ENCODE measurements at regions not wholly inside any gene's neighbourhood (a gene's known extent, or its start where the extent isn't known, plus 50 kb on each side); places are given as distances from the start of the nearest gene placed in this dataset.

GRCh38 chr3:135453326-135453725 lies 512.2 kb upstream of the PPP2R3A start:
- H3K9me3 Mint-ChIP-seq = no peaks in the 10 kb centered on the region
- no peaks in the 10 kb centered on the region for H3K36me3 Mint-ChIP-seq (ENCODE audit: low read depth)
- no peaks in the 10 kb centered on the region for H3K4me1 Mint-ChIP-seq (ENCODE audit: low read depth)
- no peaks in the 10 kb centered on the region for H3K27me3 Mint-ChIP-seq (ENCODE audit: low read depth)
- no peak overlapping the region for H3K4me3 Mint-ChIP-seq
- intact Hi-C loops (cut with micrococcal nuclease) = no loop called here
- H3K27ac Mint-ChIP-seq = no peak overlapping the region
- CTCF ChIA-PET = no interaction called here
- no peak for DNase-seq

- Mint-ChIP-seq H3K36me3 (ENCODE audit: low read depth) (no peaks in the 10 kb centered on the region), H3K4me3 (no peak overlapping the region), H3K9me3 (no peaks in the 10 kb centered on the region), H3K27me3 (ENCODE audit: low read depth) (no peaks in the 10 kb centered on the region), H3K4me1 (ENCODE audit: low read depth) (no peaks in the 10 kb centered on the region), H3K27ac (no peak overlapping the region)
- DNase-seq = no peak
- CTCF ChIA-PET = no interaction called here
- intact Hi-C loops (cut with micrococcal nuclease) = no loop called here
Measured at GRCh38 chr3:135454890-135455289, 510.6 kb upstream of the PPP2R3A start.

- CTCF ChIA-PET = no interaction called here
- Mint-ChIP-seq H3K9me3 (no peaks in the 10 kb centered on the region), H3K27ac (no peak overlapping the region), H3K36me3 (ENCODE audit: low read depth) (no peaks in the 10 kb centered on the region), H3K4me1 (ENCODE audit: low read depth) (no peaks in the 10 kb centered on the region), H3K27me3 (ENCODE audit: low read depth) (no peaks in the 10 kb centered on the region), H3K4me3 (no peak overlapping the region)
- intact Hi-C loops (cut with micrococcal nuclease) = no loop called here
- DNase-seq = no peak
Measured at GRCh38 chr3:135456108-135456790, 509.3 kb upstream of the PPP2R3A start.

GRCh38 chr3:135458541-135459322 lies 506.8 kb upstream of the PPP2R3A start:
- no peaks in the 10 kb centered on the region for H3K36me3 Mint-ChIP-seq (ENCODE audit: low read depth)
- intact Hi-C loops (cut with micrococcal nuclease) = no loop called here

GRCh38 chr3:135460273-135460672 lies 505.3 kb upstream of the PPP2R3A start:
- intact Hi-C loops (cut with micrococcal nuclease) = no loop called here
- CTCF ChIA-PET = no interaction called here
- Mint-ChIP-seq H3K4me1 (ENCODE audit: low read depth) (no peaks in the 10 kb centered on the region), H3K36me3 (ENCODE audit: low read depth) (no peaks in the 10 kb centered on the region), H3K9me3 (no peaks in the 10 kb centered on the region), H3K4me3 (no peak overlapping the region), H3K27me3 (ENCODE audit: low read depth) (no peaks in the 10 kb centered on the region), H3K27ac (no peak overlapping the region)
- no peak for DNase-seq

More at GRCh38 chr3:135458541-135459322, 506.8 kb upstream of the PPP2R3A start:
- no peak for DNase-seq
- no peak overlapping the region for H3K27ac Mint-ChIP-seq
- no peaks in the 10 kb centered on the region for H3K4me1 Mint-ChIP-seq (ENCODE audit: low read depth)
- CTCF ChIA-PET = no interaction called here
- no peaks in the 10 kb centered on the region for H3K9me3 Mint-ChIP-seq
- no peak overlapping the region for H3K4me3 Mint-ChIP-seq
- H3K27me3 Mint-ChIP-seq (ENCODE audit: low read depth) = no peaks in the 10 kb centered on the region

GRCh38 chr3:135471911-135472310 lies 493.6 kb upstream of the PPP2R3A start:
- intact Hi-C loops (cut with micrococcal nuclease) = no loop called here
- Mint-ChIP-seq H3K4me1 (ENCODE audit: low read depth) (no peaks in the 10 kb centered on the region), H3K4me3 (no peak overlapping the region), H3K27ac (no peak overlapping the region), H3K36me3 (ENCODE audit: low read depth) (no peaks in the 10 kb centered on the region), H3K27me3 (ENCODE audit: low read depth) (no peaks in the 10 kb centered on the region), H3K9me3 (no peaks in the 10 kb centered on the region)
- DNase-seq = no peak
- CTCF ChIA-PET = interaction anchor here (0.7 kb wide), 1 partner anchor 740 kb away, joined by 3 read pairs; no protein-coding TSS in a partner anchor

GRCh38 chr3:135473449-135473848 lies 492.1 kb upstream of the PPP2R3A start:
- H3K4me3 Mint-ChIP-seq = no peak overlapping the region
- DNase-seq = no peak
- intact Hi-C loops (cut with micrococcal nuclease) = no loop called here
- no peaks in the 10 kb centered on the region for H3K27me3 Mint-ChIP-seq (ENCODE audit: low read depth)
- H3K36me3 Mint-ChIP-seq (ENCODE audit: low read depth) = no peaks in the 10 kb centered on the region
- no peaks in the 10 kb centered on the region for H3K4me1 Mint-ChIP-seq (ENCODE audit: low read depth)
- CTCF ChIA-PET = no interaction called here
- no peaks in the 10 kb centered on the region for H3K9me3 Mint-ChIP-seq
- H3K27ac Mint-ChIP-seq = no peak overlapping the region

- Mint-ChIP-seq H3K4me1 (ENCODE audit: low read depth) (no peaks in the 10 kb centered on the region), H3K9me3 (no peaks in the 10 kb centered on the region), H3K4me3 (no peak overlapping the region), H3K27me3 (ENCODE audit: low read depth) (no peaks in the 10 kb centered on the region), H3K27ac (no peak overlapping the region), H3K36me3 (ENCODE audit: low read depth) (no peaks in the 10 kb centered on the region)
- DNase-seq = no peak
- intact Hi-C loops (cut with micrococcal nuclease) = no loop called here
- CTCF ChIA-PET = no interaction called here
Measured at GRCh38 chr3:135487261-135487660, 478.3 kb upstream of the PPP2R3A start.

- CTCF ChIA-PET = no interaction called here
- no peak for DNase-seq
- Mint-ChIP-seq H3K27ac (no peak overlapping the region), H3K4me1 (ENCODE audit: low read depth) (no peaks in the 10 kb centered on the region), H3K36me3 (ENCODE audit: low read depth) (no peaks in the 10 kb centered on the region), H3K9me3 (peaks cover 3% of the 10 kb centered on the region), H3K27me3 (ENCODE audit: low read depth) (no peaks in the 10 kb centered on the region), H3K4me3 (no peak overlapping the region)
- intact Hi-C loops (cut with micrococcal nuclease) = no loop called here
Measured at GRCh38 chr3:135490219-135490915, 475.2 kb upstream of the PPP2R3A start.

GRCh38 chr3:135491491-135492205 lies 473.9 kb upstream of the PPP2R3A start:
- no peak for DNase-seq
- H3K36me3 Mint-ChIP-seq (ENCODE audit: low read depth) = no peaks in the 10 kb centered on the region
- no peak overlapping the region for H3K27ac Mint-ChIP-seq
- CTCF ChIA-PET = no interaction called here
- no peak overlapping the region for H3K4me3 Mint-ChIP-seq
- H3K9me3 Mint-ChIP-seq = peaks cover 3% of the 10 kb centered on the region
- no peaks in the 10 kb centered on the region for H3K4me1 Mint-ChIP-seq (ENCODE audit: low read depth)
- H3K27me3 Mint-ChIP-seq (ENCODE audit: low read depth) = no peaks in the 10 kb centered on the region
- intact Hi-C loops (cut with micrococcal nuclease) = no loop called here

- no peaks in the 10 kb centered on the region for H3K4me1 Mint-ChIP-seq (ENCODE audit: low read depth)
- intact Hi-C loops (cut with micrococcal nuclease) = no loop called here
- no peak for DNase-seq
- H3K27ac Mint-ChIP-seq = no peak overlapping the region
- no peaks in the 10 kb centered on the region for H3K36me3 Mint-ChIP-seq (ENCODE audit: low read depth)
- H3K4me3 Mint-ChIP-seq = no peak overlapping the region
- H3K27me3 Mint-ChIP-seq (ENCODE audit: low read depth) = no peaks in the 10 kb centered on the region
- CTCF ChIA-PET = no interaction called here
- H3K9me3 Mint-ChIP-seq = peaks cover 3% of the 10 kb centered on the region
Measured at GRCh38 chr3:135495891-135496290, 469.6 kb upstream of the PPP2R3A start.

- Mint-ChIP-seq H3K4me3 (no peak overlapping the region), H3K36me3 (ENCODE audit: low read depth) (no peaks in the 10 kb centered on the region), H3K4me1 (ENCODE audit: low read depth) (no peaks in the 10 kb centered on the region), H3K27ac (no peak overlapping the region), H3K27me3 (ENCODE audit: low read depth) (no peaks in the 10 kb centered on the region), H3K9me3 (no peaks in the 10 kb centered on the region)
- intact Hi-C loops (cut with micrococcal nuclease) = no loop called here
- DNase-seq = no peak
- CTCF ChIA-PET = no interaction called here
Measured at GRCh38 chr3:135497979-135498378, 467.5 kb upstream of the PPP2R3A start.
